Naive thymus-derived CD8-positive, alpha-beta T cell (primary cell): ENCODE measurements at regions not wholly inside any gene's neighbourhood (a gene's known extent, or its start where the extent isn't known, plus 50 kb on each side); places are given as distances from the start of the nearest gene placed in this dataset. TPM values are rescaled to one million over a fixed set of nuclear protein-coding genes. Genes with fewer than 3 reads are reported as not detected.
"Not testable (repeated sequence)": the region's sequence is repeated elsewhere in the genome, so short reads cannot be mapped to it uniquely, and the experiment has no call there.

Experiments used
- ATAC-seq, 2 donors: fragments of 150-1000 bp; cut with Tn5 transposase in 1 of 2; sonication (Bioruptor Pico), chemical (Tn5 transposase) in 1 of 2; 1 replicate in 1 of 2; 2 replicates in 1 of 2; pipeline ENCODE4 v1.10.0; 2021; ENCODE audit warnings: mild to moderate bottlenecking in 2 of 2, moderate library complexity in 2 of 2
- POLR2A ChIA-PET: fragments of 350-600 bp; sonication (Branson Sonifier 250); formaldehyde crosslinking; loops from one replicate; lab custom pipeline; 2021; ENCODE audit warnings: antibody characterized with exemption; lab: Charles Lee
- DNase-seq, 10 donors: peaks; one replicate each; pipeline versions ENCODE4 v3.0.0 to v3.0.0-alpha.2; 2020 to 2022
- H3K27ac Mint-ChIP-seq, 10 donors: one replicate each; pipeline ENCODE4 v1.8.0; 2020 to 2022; ENCODE audit warnings: mild to moderate bottlenecking in 10 of 10, mixed read lengths in 10 of 10, moderate library complexity in 4 of 10, inconsistent platforms in 1 of 10
- H3K27me3 Mint-ChIP-seq, 5 donors: one replicate each; pipeline ENCODE4 v1.8.0; 2021 to 2022; ENCODE audit warnings: mixed read lengths in 5 of 5
- H3K36me3 Mint-ChIP-seq, 3 donors: one replicate each; pipeline ENCODE4 v1.8.0; 2020 to 2022; ENCODE audit warnings: mixed read lengths in 3 of 3, mild to moderate bottlenecking in 2 of 3, inconsistent platforms in 1 of 3
- H3K4me1 Mint-ChIP-seq, 4 donors: one replicate each; pipeline ENCODE4 v1.8.0; 2021 to 2022; ENCODE audit warnings: mixed read lengths in 4 of 4
- H3K4me3 Mint-ChIP-seq, 10 donors: one replicate each; pipeline ENCODE4 v1.8.0; 2020 to 2022; ENCODE audit warnings: mild to moderate bottlenecking in 10 of 10, mixed read lengths in 10 of 10, moderate library complexity in 6 of 10, inconsistent platforms in 1 of 10
- H3K9me3 Mint-ChIP-seq, 9 donors: one replicate each; pipeline ENCODE4 v1.8.0; 2020 to 2022; ENCODE audit warnings: mixed read lengths in 9 of 9, mild to moderate bottlenecking in 3 of 9, inconsistent platforms in 1 of 9, moderate library complexity in 1 of 9
- microRNA-seq: library from miRNA; unstranded; fragments of <30 nt; microRNA quantifications from one replicate; pipeline ENCODE4 v1.2.0, GENCODE V29; 2022; ENCODE audit warnings: borderline microRNAs expressed

DNA sequence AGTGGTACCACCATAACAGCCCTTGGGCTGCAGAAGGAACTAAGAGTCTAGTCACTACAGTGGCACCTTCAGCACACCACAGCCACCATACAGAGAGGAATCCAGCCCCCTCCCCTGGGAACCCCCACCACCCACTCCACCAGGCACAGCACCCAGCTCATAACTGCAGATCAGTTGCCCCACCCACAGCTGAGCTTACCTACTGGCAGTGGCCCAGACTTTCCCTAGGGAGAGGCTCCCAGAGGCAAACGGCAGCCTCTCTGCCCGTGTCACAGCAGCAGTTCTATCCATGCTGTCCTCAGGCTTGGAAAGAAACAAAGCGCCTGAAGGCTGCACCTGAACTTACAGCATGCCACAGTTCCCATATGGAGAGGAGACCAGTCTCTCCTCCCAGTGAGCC is 372.3 kb downstream of the OR4F29 start:
- H3K27ac Mint-ChIP-seq, H3K36me3 Mint-ChIP-seq, ATAC-seq, DNase-seq, H3K4me3 Mint-ChIP-seq, H3K4me1 Mint-ChIP-seq, POLR2A ChIA-PET, H3K9me3 Mint-ChIP-seq: not testable (repeated sequence)
- peaks cover 0 to 12% (median 0%) of the 10 kb centered on the region in 5 donors for H3K27me3 Mint-ChIP-seq

DNA sequence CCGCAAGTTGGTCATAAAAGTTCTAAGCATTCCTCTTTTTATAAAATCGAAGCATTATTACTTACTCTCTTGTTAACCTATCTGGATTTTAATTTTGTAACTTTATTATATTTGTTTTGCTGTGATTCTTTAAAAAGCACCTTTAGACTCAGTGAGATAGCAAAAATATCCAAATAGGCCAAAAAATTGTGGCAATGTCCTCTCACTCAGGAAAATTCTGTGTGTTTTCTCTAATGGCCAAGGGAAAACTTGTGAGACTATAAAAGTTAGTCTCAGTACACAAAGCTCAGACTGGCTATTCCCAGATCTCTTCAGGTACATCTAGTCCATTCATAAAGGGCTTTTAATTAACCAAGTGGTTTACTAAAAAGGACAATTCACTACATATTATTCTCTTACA is 386.4 kb downstream of the OR4F29 start, which contains the start of gene OR4F5:
Gene OR4F5 (plus strand): TSS at position 301 of the 400 bp plus-strand sequence.
- H3K36me3 Mint-ChIP-seq, POLR2A ChIA-PET, H3K9me3 Mint-ChIP-seq, H3K27me3 Mint-ChIP-seq, H3K4me3 Mint-ChIP-seq, ATAC-seq, H3K4me1 Mint-ChIP-seq, H3K27ac Mint-ChIP-seq, DNase-seq: not testable (repeated sequence)

DNA sequence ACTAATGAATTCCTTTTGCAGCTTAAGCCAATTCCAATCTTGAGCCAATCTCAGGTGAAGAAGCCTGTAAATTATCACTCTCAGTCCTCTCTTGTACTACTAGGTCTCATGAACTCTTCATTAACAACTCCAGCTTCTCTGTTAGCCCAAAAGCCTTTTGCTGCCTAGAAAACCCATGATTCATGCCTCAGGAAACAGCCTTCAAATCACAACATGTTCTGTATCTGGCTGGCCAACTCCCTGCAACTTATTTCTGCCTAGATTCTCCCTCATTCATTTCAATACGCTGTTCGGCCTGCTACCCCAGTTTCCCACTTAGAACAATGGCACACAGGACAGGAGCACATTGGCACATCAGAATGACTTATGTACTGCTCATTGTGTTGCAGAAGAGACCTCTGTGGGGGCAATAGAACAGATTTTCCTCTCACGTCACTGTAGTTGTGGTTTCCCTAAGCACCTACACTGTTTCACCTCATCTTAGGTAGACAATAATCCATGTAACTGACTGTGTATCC is 395.4 kb downstream of the OR4F29 start:
- ATAC-seq, H3K4me1 Mint-ChIP-seq, H3K36me3 Mint-ChIP-seq, POLR2A ChIA-PET, H3K9me3 Mint-ChIP-seq, DNase-seq, H3K4me3 Mint-ChIP-seq, H3K27ac Mint-ChIP-seq: not testable (repeated sequence)
- H3K27me3 Mint-ChIP-seq, result peaks cover 0 to 11% (median 4%) of the 10 kb centered on the region in 5 donors

DNA sequence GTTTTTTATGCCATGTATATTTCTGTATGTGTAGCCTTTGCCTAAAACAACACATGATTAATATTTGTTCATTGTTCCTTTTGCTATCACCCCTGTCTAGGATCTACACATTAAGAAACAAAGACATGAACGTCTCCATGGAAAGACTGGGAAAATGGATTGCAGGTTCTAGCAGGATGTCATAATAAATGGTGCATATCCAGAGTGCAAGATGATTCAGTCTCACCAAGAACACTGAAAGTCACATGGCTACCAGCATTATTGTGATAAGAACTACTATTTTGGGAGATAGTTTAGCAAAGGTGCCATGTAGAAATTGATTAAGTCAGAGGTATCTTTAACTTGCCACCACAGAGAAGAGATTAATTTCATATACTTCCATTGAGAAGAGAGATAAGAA is 398.3 kb downstream of the OR4F29 start:
- H3K9me3 Mint-ChIP-seq, H3K36me3 Mint-ChIP-seq, H3K4me3 Mint-ChIP-seq, DNase-seq, H3K4me1 Mint-ChIP-seq, POLR2A ChIA-PET, H3K27ac Mint-ChIP-seq, ATAC-seq: not testable (repeated sequence)
- peaks cover 0 to 11% (median 4%) of the 10 kb centered on the region in 5 donors for H3K27me3 Mint-ChIP-seq

DNA sequence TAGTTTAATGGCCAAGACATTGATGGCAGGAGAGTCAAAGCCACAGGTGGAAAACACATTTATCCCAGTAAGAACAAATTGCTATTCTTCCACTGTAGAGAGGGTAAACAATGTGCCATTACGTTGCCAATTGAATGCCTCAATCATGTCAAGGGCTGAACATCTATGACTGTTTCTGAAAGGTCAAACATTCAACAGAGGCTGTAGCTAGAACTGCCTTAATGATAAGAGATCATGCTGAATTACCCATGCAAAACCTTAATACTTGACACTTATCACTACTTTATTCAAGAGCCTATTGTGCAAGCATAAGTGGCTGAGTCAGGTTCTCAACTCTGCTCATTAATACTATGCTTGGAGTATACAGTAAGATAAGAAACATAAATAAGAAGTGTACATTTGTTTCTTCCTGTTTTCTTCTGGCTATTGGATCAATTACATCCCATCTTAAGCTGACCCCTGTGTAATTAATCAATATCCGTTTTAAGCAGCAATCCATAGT is 409.5 kb downstream of the OR4F29 start:
- POLR2A ChIA-PET, result not testable (repeated sequence)

DNA sequence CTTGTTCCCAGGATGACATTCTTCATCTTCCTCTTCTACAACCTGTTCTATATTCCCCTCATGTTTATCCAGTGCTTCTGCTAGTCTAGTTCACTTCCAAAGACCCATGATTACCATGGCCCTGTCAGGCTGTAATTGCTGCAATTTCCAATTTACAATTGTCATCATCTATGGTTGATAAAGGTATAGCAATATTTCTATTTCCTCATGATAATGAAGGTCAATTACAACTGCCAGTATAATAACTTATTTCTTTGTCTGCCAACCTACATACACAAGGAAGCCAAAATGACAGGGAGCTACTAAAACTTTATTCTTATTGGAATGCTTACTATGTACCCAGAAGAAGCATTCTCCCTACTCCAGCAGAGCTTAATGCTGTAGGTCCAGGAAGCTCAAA is 410.3 kb downstream of the OR4F29 start:
- DNase-seq, H3K4me1 Mint-ChIP-seq, H3K27me3 Mint-ChIP-seq, H3K36me3 Mint-ChIP-seq, POLR2A ChIA-PET, H3K9me3 Mint-ChIP-seq, ATAC-seq, H3K4me3 Mint-ChIP-seq, H3K27ac Mint-ChIP-seq: not testable (repeated sequence)

More for the DNA sequence above, 409.5 kb downstream of the OR4F29 start:
- not testable (repeated sequence) for H3K4me1 Mint-ChIP-seq, H3K4me3 Mint-ChIP-seq, H3K27ac Mint-ChIP-seq, ATAC-seq, H3K27me3 Mint-ChIP-seq, H3K9me3 Mint-ChIP-seq, H3K36me3 Mint-ChIP-seq, DNase-seq

DNA sequence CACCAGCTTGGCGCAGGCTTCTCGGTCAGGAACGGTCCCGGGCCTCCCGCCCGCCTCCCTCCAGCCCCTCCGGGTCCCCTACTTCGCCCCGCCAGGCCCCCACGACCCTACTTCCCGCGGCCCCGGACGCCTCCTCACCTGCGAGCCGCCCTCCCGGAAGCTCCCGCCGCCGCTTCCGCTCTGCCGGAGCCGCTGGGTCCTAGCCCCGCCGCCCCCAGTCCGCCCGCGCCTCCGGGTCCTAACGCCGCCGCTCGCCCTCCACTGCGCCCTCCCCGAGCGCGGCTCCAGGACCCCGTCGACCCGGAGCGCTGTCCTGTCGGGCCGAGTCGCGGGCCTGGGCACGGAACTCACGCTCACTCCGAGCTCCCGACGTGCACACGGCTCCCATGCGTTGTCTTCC is 422.3 kb downstream of the OR4F29 start:
- POLR2A ChIA-PET, H3K4me1 Mint-ChIP-seq, H3K36me3 Mint-ChIP-seq, ATAC-seq, H3K27ac Mint-ChIP-seq, H3K4me3 Mint-ChIP-seq, H3K27me3 Mint-ChIP-seq, H3K9me3 Mint-ChIP-seq: not testable (repeated sequence)
- DNase-seq, result peak in 4 of 10 donors; percentile 15 to 56 (median 40)

DNA sequence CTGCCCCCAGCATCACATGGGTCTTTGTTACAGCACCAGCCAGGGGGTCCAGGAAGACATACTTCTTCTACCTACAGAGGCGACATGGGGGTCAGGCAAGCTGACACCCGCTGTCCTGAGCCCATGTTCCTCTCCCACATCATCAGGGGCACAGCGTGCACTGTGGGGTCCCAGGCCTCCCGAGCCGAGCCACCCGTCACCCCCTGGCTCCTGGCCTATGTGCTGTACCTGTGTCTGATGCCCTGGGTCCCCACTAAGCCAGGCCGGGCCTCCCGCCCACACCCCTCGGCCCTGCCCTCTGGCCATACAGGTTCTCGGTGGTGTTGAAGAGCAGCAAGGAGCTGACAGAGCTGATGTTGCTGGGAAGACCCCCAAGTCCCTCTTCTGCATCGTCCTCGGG is 434.2 kb downstream of the OR4F29 start:
- ATAC-seq, H3K4me1 Mint-ChIP-seq, POLR2A ChIA-PET, H3K27me3 Mint-ChIP-seq, H3K9me3 Mint-ChIP-seq, H3K4me3 Mint-ChIP-seq, H3K36me3 Mint-ChIP-seq: not testable (repeated sequence)
- DNase-seq, result peak in 3 of 10 donors; percentile 0 to 53 (median 9)
- peak overlapping the region in 1 of 10 donors; percentile 49 for H3K27ac Mint-ChIP-seq

DNA sequence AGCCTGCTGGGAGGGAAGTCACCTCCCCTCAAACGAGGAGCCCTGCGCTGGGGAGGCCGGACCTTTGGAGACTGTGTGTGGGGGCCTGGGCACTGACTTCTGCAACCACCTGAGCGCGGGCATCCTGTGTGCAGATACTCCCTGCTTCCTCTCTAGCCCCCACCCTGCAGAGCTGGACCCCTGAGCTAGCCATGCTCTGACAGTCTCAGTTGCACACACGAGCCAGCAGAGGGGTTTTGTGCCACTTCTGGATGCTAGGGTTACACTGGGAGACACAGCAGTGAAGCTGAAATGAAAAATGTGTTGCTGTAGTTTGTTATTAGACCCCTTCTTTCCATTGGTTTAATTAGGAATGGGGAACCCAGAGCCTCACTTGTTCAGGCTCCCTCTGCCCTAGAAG is 435.5 kb downstream of the OR4F29 start:
- H3K27me3 Mint-ChIP-seq, H3K9me3 Mint-ChIP-seq, H3K4me1 Mint-ChIP-seq, H3K4me3 Mint-ChIP-seq, ATAC-seq, POLR2A ChIA-PET, H3K27ac Mint-ChIP-seq, H3K36me3 Mint-ChIP-seq: not testable (repeated sequence)
- DNase-seq, result peak in 3 of 10 donors; percentile 0 to 23 (median 16)

DNA sequence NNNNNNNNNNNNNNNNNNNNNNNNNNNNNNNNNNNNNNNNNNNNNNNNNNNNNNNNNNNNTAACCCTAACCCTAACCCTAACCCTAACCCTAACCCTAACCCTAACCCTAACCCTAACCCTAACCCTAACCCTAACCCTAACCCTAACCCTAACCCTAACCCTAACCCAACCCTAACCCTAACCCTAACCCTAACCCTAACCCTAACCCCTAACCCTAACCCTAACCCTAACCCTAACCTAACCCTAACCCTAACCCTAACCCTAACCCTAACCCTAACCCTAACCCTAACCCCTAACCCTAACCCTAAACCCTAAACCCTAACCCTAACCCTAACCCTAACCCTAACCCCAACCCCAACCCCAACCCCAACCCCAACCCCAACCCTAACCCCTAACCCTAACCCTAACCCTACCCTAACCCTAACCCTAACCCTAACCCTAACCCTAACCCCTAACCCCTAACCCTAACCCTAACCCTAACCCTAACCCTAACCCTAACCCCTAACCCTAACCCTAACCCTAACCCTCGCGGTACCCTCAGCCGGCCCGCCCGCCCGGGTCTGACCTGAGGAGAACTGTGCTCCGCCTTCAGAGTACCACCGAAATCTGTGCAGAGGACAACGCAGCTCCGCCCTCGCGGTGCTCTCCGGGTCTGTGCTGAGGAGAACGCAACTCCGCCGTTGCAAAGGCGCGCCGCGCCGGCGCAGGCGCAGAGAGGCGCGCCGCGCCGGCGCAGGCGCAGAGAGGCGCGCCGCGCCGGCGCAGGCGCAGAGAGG is 441.3 kb downstream of the OR4F29 start:
- H3K36me3 Mint-ChIP-seq, H3K27me3 Mint-ChIP-seq, H3K4me1 Mint-ChIP-seq, POLR2A ChIA-PET, H3K4me3 Mint-ChIP-seq, H3K27ac Mint-ChIP-seq, H3K9me3 Mint-ChIP-seq: not testable (repeated sequence)
- peak; percentile 0 to 57 (median 13) for DNase-seq
- peak; percentile 47 to 62 for ATAC-seq

Small RNA genes in the stretch of these regions (microRNA-seq; reads per million reads assigned to microRNA genes)
- not detected for gene MIR6859-1
- gene MIR6859-2, result not detected
